Thyroid gland (tissue), 4 donors: ENCODE measurements at regions not wholly inside any gene's neighbourhood (a gene's known extent, or its start where the extent isn't known, plus 50 kb on each side); places are given as distances from the start of the nearest gene placed in this dataset.

Experiments used
- CTCF ChIP-seq, 6 experiments: fragments of 200-600 bp in 3 of 6; fragments of 450-650 bp in 3 of 6; sonication (generic) in 3 of 6; IDR thresholded peaks; one replicate each; pipeline ENCODE4 v1.5.1; 2016 to 2019; ENCODE audit warnings: antibody characterized with exemption in 6 of 6, mild to moderate bottlenecking in 2 of 6, inconsistent platforms in 1 of 6, moderate library complexity in 1 of 6
- POLR2A ChIP-seq, 2 donors: fragments of 450-650 bp; IDR thresholded peaks; one replicate each; pipeline ENCODE4 v1.6.1; 2017; ENCODE audit warnings: antibody characterized with exemption in 2 of 2, mild to moderate bottlenecking in 2 of 2, moderate library complexity in 1 of 2

GRCh38 chr4:81528200-81528599 is 56.5 kb upstream of the RASGEF1B start:
- TF ChIP-seq CTCF (IDR thresholded peaks at IDR 0.05) (no peak), POLR2A (IDR thresholded peaks at IDR 0.05) (no peak)
